Hepatocyte (in vitro differentiated cells): ENCODE measurements at regions not wholly inside any gene's neighbourhood (a gene's known extent, or its start where the extent isn't known, plus 50 kb on each side); places are given as distances from the start of the nearest gene placed in this dataset.

Experiments
- DNase-seq: peaks from one replicate; pipeline ENCODE4 v3.0.0-alpha.2; 2016; ENCODE audit warnings: low spot score
- H2AFZ ChIP-seq: fragments of 200-600 bp; sonication (generic); 2 replicates; pipeline ENCODE4 v1.6.0; 2016; ENCODE audit warnings: antibody characterized with exemption, mild to moderate bottlenecking
- H3K27ac ChIP-seq: fragments of 200-600 bp; sonication (generic); 2 replicates; pipeline ENCODE4 v1.5.1; 2016; ENCODE audit warnings: mild to moderate bottlenecking
- H3K27me3 ChIP-seq: fragments of 200-600 bp; sonication (generic); 2 replicates; pipeline ENCODE4 v1.6.1; 2016
- H3K36me3 ChIP-seq: fragments of 200-600 bp; sonication (generic); replicated peaks from 2 replicates; pipeline ENCODE4 v1.5.1; 2016; ENCODE audit warnings: low read depth; ENCODE audit not compliant: insufficient read depth
- H3K4me1 ChIP-seq: fragments of 200-600 bp; sonication (generic); 2 replicates; pipeline ENCODE4 v1.5.1; 2016; ENCODE audit warnings: mild to moderate bottlenecking, moderate library complexity; ENCODE audit not compliant: insufficient read depth
- H3K4me2 ChIP-seq: fragments of 200-600 bp; sonication (generic); 2 replicates; pipeline ENCODE4 v1.6.0; 2016
- H3K4me3 ChIP-seq: fragments of 200-600 bp; sonication (generic); 2 replicates; pipeline ENCODE4 v1.5.1; 2016; ENCODE audit warnings: mild to moderate bottlenecking
- H3K79me2 ChIP-seq: fragments of 200-600 bp; sonication (generic); 2 replicates; pipeline ENCODE4 v1.6.0; 2017; ENCODE audit warnings: mild to moderate bottlenecking
- H3K9me2 ChIP-seq: fragments of 200-600 bp; sonication (generic); replicated peaks from 2 replicates; pipeline ENCODE4 v1.6.0; 2017; ENCODE audit warnings: mild to moderate bottlenecking; ENCODE audit not compliant: insufficient read depth
- H3K9me3 ChIP-seq: fragments of 200-600 bp; sonication (generic); 2 replicates; pipeline ENCODE4 v1.5.1; 2016; ENCODE audit warnings: low read depth, mild to moderate bottlenecking
- H4K20me1 ChIP-seq: fragments of 200-600 bp; sonication (generic); 2 replicates; pipeline ENCODE4 v1.6.0; 2016; ENCODE audit warnings: mild to moderate bottlenecking; ENCODE audit not compliant: insufficient read depth, poor library complexity, severe bottlenecking
- CTCF ChIP-seq: fragments of 200-600 bp; sonication (generic); IDR thresholded peaks from 2 replicates; pipeline ENCODE4 v1.5.1; 2016; ENCODE audit warnings: antibody characterized with exemption, mild to moderate bottlenecking; ENCODE audit not compliant: poor library complexity
- EZH2 ChIP-seq: fragments of 200-600 bp; sonication (generic); IDR thresholded peaks from 2 replicates; pipeline ENCODE4 v1.6.1; 2016; ENCODE audit warnings: antibody characterized with exemption, mild to moderate bottlenecking, borderline replicate concordance
- EZH2phosphoT487 ChIP-seq: fragments of 200-600 bp; sonication (generic); IDR thresholded peaks from one replicate; pipeline ENCODE4 v1.6.1; 2018; ENCODE audit warnings: antibody characterized with exemption, mild to moderate bottlenecking, low read depth, moderate library complexity; ENCODE audit not compliant: unreplicated experiment, severe bottlenecking
- WGBS: methylation state at CpG from one replicate; pipeline ENCODE4 v1.1.6; 2016; ENCODE audit warnings: low lambda C conversion rate; ENCODE audit errors: missing lambda C conversion rate; 5-methylcytosine and 5-hydroxymethylcytosine counted together

- Histone ChIP-seq H3K4me3 (no peak overlapping the region), H3K4me2 (no peak overlapping the region), H4K20me1 (no peaks in the 10 kb centered on the region), H3K27me3 (no peaks in the 10 kb centered on the region), H3K9me3 (no peaks in the 10 kb centered on the region), H3K4me1 (no peaks in the 10 kb centered on the region), H3K36me3 (no peaks in the 10 kb centered on the region), H3K79me2 (no peaks in the 10 kb centered on the region), H2AFZ (no peak overlapping the region), H3K27ac (no peak overlapping the region), H3K9me2 (no peaks in the 10 kb centered on the region)
- peak; percentile 35 for DNase-seq
- TF ChIP-seq EZH2phosphoT487 (no peak), CTCF (no peak), EZH2 (no peak)
- 72% methylated on average over 2 of the region's 2 CpGs for WGBS
These were observed 1806.8 kb downstream of the BRINP3 start for GRCh38 chr1:188670837-188671236.

- no peak for DNase-seq
- Histone ChIP-seq H3K4me1 (no peaks in the 10 kb centered on the region), H2AFZ (no peak overlapping the region)
These were observed 1805.5 kb downstream of the BRINP3 start for GRCh38 chr1:188672153-188672552.

GRCh38 chr1:188689542-188689941 lies 1788.1 kb downstream of the BRINP3 start:
- H2AFZ ChIP-seq: no peak overlapping the region
- WGBS: 83% methylated on average over 4 of the region's 4 CpGs
- H3K36me3 ChIP-seq: no peaks in the 10 kb centered on the region

More at GRCh38 chr1:188672153-188672552, 1805.5 kb downstream of the BRINP3 start:
- H3K27me3 ChIP-seq: no peaks in the 10 kb centered on the region
- H4K20me1 ChIP-seq: no peaks in the 10 kb centered on the region
- no peak overlapping the region for H3K4me2 ChIP-seq
- H3K9me3 ChIP-seq: no peaks in the 10 kb centered on the region
- no peaks in the 10 kb centered on the region for H3K9me2 ChIP-seq
- TF ChIP-seq EZH2phosphoT487: no peak
- no peak for TF ChIP-seq EZH2
- TF ChIP-seq CTCF: no peak
- H3K27ac ChIP-seq: no peak overlapping the region
- H3K36me3 ChIP-seq: no peaks in the 10 kb centered on the region
- no peaks in the 10 kb centered on the region for H3K79me2 ChIP-seq
- no peak overlapping the region for H3K4me3 ChIP-seq

More at GRCh38 chr1:188689542-188689941, 1788.1 kb downstream of the BRINP3 start:
- Histone ChIP-seq H3K4me2 (no peak overlapping the region), H3K9me3 (no peaks in the 10 kb centered on the region), H3K27ac (no peak overlapping the region), H3K27me3 (no peaks in the 10 kb centered on the region), H3K79me2 (no peaks in the 10 kb centered on the region), H3K4me3 (no peak overlapping the region), H4K20me1 (no peaks in the 10 kb centered on the region), H3K9me2 (no peaks in the 10 kb centered on the region), H3K4me1 (no peaks in the 10 kb centered on the region)
- TF ChIP-seq CTCF (no peak), EZH2phosphoT487 (no peak), EZH2 (no peak)
- DNase-seq: no peak
